ENCODE measurements at regions not wholly inside any gene's neighbourhood (a gene's known extent, or its start where the extent isn't known, plus 50 kb on each side); places are given as distances from the start of the nearest gene placed in this dataset.
"Not testable (repeated sequence)": the region's sequence is repeated elsewhere in the genome, so short reads cannot be mapped to it uniquely, and the experiment has no call there.

GRCh38 chr2:160550048-160550447, 56.4 kb upstream of the RBMS1 start:
- DNase-seq (ENCODE audit: low read depth in 2 of 2): no peak

DNA sequence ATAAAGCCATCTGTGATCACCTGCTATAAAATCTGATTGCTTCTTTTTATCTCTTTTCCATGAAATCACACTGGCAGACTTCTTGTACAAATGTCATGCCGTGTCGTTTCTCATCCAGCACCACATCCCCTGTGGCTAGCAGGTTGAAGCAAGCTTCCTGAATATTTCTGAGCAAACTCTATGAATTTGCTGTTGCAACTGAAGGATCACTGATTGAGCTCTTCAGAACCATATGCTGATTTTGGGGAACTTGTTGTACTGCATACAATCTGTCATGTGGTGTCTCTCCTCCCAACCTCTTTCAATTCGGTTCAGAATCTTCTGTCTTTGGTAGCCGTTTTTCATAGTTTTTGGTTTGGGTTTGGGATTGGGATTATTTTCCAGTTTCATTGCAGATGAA, 57.7 kb upstream of the RBMS1 start:
- DNase-seq (ENCODE audit: low read depth in 2 of 2): no peak

- no peak for DNase-seq (ENCODE audit: low read depth in 2 of 2)
Observed at GRCh38 chr2:160555420-160556071, 61.9 kb upstream of the RBMS1 start.

GRCh38 chr2:160557903-160558302, 64.3 kb upstream of the RBMS1 start:
- no peak for DNase-seq (ENCODE audit: low read depth in 2 of 2)

DNA sequence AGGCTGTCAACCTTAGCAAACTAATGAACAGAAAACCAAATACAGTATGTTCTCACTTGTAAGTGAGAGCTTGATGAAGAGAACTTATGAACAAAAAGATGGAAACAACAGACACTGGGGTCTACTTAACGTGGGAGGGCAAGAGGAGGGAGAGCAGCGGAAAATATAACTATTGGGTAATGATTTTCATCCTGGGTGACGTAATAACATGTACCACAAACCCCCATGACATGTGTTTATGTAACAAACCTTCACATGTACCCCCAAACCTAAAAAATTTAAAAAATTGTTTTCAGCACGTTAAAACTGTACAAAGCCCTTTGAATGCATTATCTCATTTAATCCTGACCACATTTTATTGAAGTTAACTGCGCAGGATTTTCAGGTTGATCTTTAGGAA, 64.9 kb upstream of the RBMS1 start:
- no peak for DNase-seq (ENCODE audit: low read depth in 2 of 2)

DNA sequence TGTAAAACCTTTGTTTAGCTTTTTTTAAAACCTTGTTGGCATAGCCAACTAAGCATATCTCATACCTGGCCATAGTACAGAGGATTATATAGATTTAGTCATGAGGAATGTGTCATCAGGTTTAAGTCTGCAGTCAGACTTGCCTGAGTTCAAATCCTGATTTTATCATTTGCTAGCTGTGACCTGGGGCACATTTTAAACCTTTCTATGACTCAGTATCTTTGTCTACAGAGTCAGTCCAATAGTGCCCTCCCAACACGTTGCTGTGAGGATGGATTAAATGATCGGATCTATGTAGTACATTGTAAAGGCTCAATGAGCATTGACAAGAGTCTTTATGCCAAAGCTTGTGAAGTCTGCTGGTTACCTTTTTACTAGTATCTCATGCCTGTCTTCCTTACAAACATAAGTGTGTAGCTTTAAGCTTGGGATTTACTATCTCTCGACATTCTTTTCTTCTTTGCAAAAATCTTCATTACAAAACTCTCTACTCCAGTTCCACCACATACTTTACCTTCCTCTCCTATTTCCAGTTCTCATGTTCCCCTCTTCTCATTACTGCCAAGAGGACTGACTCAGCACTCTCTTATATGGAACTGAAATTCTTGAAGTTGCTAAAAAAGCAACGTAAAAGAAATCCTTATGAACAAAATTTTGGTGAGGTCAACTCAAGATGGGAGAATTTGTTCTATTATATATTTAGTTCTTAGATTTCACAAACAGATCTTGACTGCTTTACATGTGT, 68.1 kb upstream of the RBMS1 start:
- DNase-seq (ENCODE audit: low read depth in 2 of 2): no peak

GRCh38 chr2:160562730-160563129, 69.1 kb upstream of the RBMS1 start:
- no peak for DNase-seq (ENCODE audit: low read depth in 2 of 2)

DNA sequence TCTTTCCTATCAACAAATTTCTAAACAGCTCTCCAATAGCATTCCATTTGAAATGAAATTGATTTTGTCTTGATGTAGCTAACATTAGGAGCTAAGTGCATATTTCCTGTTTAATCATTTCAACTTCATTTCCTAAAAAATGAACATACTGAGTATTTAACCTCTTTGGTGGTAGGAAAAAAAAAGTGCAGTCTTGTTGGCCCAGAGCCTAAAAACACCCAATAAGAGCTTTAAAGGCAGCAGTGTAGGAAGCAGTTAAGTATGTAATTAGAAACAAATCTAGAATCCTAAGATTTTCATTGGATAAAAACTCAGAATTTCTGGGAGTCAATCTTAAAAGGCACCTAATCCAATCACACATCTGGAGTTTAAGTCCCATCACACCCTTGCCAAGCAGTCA, 71.0 kb upstream of the RBMS1 start:
- no peak for DNase-seq (ENCODE audit: low read depth in 2 of 2)

DNA sequence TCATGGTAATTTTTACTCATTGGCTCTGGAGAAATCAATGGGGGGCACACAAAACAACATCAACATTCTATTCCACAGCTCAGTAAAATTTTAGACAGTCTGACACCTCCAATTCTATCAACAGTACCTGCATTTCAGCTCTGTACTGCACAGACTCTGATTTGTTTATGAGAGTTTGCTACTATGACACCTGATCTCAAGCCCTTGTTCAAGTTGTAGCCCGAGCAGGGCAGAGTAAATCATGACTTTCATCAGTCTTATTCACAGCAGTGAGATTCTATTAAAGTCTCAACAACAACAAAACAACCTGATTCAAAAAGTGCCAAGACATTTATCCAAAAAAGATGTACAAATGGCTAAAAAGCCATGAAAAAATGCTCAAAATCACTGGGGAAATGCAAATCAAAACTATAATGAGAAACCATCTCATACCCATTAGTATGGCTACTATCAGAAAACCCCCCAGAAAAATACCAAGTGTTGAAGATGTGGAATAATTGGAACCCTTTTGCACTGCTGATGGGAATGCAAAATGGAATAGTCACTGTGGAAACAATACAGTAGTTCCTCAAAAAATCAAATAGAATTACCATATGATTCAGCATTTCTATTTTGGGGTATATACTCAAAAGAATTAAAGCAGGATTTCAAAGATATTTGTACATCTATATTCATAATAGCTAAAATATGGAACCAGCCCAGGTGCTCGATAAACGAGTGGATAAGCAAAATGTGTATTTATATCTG, 71.7 kb upstream of the RBMS1 start:
- DNase-seq (ENCODE audit: low read depth in 2 of 2): no peak

- DNase-seq (ENCODE audit: low read depth in 2 of 2): no peak
Observed at GRCh38 chr2:160566717-160567116, 73.1 kb upstream of the RBMS1 start.

DNA sequence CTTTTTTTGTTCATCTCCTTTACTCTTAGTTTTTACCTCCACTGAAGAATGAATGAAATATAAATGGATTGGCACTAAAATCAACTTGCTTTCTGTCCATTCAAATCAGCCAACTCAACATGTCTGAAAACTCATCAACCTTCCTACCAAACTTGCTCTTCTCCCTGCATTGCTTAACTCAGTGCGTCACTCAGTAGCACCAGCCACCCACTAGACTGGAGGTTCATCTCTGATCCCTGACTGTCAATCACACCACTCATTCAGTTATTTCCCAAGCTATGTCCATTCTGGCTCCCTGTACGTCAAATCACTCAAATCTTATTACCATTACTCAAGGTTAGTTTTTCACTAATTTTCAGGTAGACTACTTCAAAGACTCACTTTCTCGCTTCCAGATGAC, 75.2 kb upstream of the RBMS1 start:
- no peak for DNase-seq (ENCODE audit: low read depth in 2 of 2)

DNA sequence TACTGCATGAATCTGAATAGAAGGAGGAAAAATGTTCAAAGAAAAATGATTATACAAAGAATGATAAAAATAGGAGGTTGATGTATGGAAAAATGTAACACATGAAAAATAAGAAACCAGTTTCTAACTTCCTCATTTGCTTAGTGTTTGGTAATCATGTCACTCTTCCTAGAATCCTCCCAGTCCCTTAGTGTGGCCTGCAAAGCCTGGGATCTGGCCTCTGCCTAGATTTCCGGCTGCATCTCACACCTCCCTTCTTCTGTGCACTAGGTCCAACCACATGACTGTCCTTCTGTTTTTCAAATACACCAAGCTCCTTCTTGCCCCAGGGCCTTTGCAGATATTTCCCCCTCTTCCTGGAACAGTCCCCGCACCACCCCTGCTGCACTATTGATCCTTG, 76.8 kb upstream of the RBMS1 start:
- no peak for DNase-seq (ENCODE audit: low read depth in 2 of 2)

- DNase-seq (ENCODE audit: low read depth in 2 of 2): no peak
Observed at GRCh38 chr2:160574468-160575140, 81.0 kb upstream of the RBMS1 start.

DNA sequence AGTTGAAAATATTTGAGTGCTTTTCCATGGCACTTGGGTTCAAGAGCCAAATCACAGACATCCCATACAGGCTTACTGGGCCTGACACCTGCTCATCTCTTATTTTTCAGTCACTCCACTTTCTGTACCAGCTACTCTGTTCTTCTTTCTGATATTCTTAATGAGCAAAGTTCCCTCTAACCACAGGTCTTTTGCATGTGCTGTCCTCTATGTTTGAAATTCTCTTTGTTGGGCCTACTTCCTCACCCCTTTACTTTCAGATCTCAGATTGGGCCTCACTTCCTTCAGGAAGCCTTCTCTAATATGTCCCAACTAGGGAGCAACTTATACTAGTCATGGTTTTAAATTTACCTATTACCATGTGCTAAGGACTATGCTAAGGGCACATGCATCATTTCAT, 81.8 kb upstream of the RBMS1 start:
- no peak for DNase-seq (ENCODE audit: low read depth in 2 of 2)

- no peak for DNase-seq (ENCODE audit: low read depth in 2 of 2)
Observed at GRCh38 chr2:160576054-160576499, 82.5 kb upstream of the RBMS1 start.

DNA sequence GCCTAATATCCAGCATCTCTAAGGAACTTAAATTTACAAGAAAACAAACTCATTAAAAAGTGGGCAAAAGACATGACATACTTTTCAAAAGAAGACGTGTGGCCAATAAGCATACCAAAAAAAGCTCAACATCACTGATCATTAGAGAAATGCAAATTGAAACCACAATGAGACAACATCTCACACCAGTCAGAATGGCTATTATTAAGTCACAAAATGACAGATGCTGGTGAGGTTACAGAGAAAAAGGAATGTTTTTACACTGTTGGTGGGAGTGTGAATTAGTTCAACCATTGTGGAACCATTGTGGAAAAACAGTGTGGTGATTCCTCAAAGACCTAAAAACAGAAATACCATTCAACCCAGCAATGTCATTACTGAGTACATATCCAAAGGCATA, 83.5 kb upstream of the RBMS1 start:
- DNase-seq (ENCODE audit: low read depth in 2 of 2): not testable (repeated sequence)

- DNase-seq (ENCODE audit: low read depth in 2 of 2): no peak
Observed at GRCh38 chr2:160581035-160581434, 87.4 kb upstream of the RBMS1 start.

DNA sequence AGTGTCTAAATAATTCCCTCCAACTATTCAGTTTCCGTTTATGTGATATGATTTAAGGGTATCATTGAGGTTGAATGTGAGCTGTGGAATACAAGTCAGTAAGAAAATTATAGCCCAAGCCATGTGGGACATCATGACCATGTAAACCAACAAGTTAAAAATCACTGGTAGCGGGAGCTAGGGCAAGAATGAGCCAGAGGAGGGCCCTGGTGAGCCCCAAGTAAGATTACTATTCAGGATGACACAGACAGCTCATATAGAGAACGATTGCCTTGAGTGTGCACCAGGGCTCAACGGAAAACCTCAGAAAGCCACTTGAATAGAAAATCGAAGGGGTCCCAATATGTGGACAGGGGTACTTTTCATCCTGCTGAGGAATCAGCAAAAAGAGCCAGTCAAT, 87.8 kb upstream of the RBMS1 start:
- no peak for DNase-seq (ENCODE audit: low read depth in 2 of 2)

DNA sequence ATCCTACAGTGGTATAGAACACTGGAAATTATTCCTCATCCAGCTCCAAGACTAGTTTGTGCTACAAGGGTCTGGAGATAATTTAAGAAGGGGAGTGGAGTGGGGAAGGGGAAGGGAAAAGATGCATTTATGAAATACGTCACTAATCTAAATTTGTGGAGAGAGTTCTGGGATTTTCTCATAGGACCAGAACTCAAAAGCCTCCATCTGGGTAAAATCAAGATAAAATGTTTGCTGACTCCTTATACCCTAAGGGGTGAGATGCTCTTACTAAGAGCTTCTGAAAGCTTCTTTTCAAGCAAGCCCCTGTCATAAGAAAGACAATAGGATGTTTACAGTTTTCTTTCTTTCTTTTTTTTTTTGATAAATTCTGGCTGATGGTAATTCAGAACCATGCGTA, 88.5 kb upstream of the RBMS1 start:
- DNase-seq (ENCODE audit: low read depth in 2 of 2): no peak

GRCh38 chr2:160582490-160583145, 89.0 kb upstream of the RBMS1 start:
- DNase-seq (ENCODE audit: low read depth in 2 of 2): no peak

- no peak for DNase-seq (ENCODE audit: low read depth in 2 of 2)
Observed at GRCh38 chr2:160583146-160583535, 89.5 kb upstream of the RBMS1 start.

Measured in activated CD4-positive, alpha-beta T cell treated with anti-CD3 and anti-CD28 coated beads for 24 hours (primary cell).